Suppressor macrophage (primary cell): ENCODE measurements at regions not wholly inside any gene's neighbourhood (a gene's known extent, or its start where the extent isn't known, plus 50 kb on each side); places are given as distances from the start of the nearest gene placed in this dataset.
A peak's percentile ranks its signal among the peaks of the same experiment; 100 is the strongest.

Experiments used
- DNase-seq, 4 experiments: peaks; one replicate each; pipeline ENCODE4 v3.0.0-alpha.2; 2020 to 2022

DNA sequence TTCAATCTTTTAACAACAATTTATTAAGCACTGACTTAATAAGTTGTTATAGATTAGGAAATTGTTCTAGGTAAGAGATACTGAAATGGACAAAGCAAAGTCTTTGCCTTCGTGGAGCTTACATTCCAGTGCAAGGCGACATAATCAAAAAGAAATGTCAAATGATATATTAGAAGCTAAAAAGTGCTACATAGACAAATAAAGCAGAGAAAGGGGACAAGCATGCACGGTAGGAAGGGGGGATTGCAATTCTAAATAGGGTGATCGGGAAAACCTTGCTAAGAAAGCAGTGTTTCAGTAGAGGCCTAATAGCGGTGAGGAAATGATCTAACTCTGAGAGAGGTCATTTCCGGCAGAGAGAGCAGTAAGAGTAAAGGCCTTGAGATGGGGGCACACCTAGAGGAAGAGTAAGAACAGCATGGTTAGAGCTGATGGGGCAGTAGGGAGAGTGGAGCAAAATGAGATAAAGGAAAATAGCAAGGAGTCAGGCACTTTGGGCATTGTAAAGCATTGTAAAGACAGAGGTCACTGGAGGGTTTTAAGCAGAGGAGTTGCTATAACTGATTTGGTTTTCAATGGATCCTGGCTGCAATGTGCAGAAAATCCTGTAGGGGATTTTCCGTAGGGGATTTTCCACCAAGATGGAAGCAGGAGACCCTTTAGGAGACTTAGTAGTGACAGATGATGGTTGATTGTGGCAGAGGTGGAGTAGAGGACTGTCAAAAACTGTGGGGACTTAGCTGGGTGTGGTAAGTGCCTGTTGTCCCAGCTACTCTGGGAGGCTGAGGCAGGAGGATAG is 71.7 kb upstream of the CFAP20DC start:
- no peak for DNase-seq

DNA sequence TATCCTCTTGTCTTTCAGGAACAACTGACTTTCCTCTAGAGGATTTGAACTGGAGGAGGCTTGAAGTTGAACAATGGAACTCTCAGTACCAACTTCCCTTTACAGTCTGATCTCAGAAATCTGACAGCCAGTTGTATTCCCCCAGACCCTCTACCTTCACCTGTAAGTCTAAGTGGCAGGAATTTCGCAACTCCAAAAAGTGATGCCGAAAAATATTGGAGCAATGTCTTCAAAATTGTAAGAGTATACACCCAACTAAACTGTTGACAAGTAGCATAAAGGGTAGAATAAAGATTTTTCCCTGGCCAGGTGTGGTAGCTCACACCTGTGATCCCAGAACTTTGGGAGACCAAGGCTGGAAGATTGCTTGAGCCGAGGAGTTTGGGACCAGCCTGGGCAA is 69.1 kb upstream of the CFAP20DC start:
- DNase-seq: no peak

DNA sequence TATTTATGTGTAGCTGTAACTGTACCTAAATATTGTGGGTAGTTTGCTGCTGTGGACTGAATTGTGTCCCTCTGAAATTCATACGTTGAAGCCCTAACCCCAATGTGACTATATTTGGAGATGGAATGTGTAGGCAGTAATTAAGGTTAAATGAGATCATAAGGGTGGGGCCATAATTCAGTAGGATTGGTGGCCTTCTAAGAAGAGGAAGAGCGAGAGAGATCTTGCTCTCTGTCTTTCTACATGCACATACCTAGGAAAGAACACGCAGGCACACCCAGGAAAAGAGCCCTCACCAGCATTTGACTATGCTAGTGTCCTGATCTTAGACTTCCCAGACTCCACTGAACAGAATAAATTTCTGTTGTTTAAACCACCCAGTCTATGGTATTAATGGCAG is 67.6 kb upstream of the CFAP20DC start:
- no peak for DNase-seq

DNA sequence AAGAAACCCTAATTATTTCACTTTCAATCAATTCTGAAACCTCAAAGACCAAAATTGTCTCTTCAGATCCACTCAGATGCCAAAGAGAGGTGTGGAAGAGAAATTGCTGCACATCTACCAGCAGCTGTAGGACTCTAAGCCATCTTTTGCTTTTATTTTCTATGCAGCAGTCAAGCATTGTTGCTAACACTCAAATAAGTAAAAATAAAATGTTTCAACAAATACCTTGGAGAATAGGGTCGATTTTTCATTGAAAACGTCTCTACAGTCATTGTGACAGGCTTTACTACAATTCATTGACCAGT is 66.4 kb upstream of the CFAP20DC start:
- DNase-seq: no peak

DNA sequence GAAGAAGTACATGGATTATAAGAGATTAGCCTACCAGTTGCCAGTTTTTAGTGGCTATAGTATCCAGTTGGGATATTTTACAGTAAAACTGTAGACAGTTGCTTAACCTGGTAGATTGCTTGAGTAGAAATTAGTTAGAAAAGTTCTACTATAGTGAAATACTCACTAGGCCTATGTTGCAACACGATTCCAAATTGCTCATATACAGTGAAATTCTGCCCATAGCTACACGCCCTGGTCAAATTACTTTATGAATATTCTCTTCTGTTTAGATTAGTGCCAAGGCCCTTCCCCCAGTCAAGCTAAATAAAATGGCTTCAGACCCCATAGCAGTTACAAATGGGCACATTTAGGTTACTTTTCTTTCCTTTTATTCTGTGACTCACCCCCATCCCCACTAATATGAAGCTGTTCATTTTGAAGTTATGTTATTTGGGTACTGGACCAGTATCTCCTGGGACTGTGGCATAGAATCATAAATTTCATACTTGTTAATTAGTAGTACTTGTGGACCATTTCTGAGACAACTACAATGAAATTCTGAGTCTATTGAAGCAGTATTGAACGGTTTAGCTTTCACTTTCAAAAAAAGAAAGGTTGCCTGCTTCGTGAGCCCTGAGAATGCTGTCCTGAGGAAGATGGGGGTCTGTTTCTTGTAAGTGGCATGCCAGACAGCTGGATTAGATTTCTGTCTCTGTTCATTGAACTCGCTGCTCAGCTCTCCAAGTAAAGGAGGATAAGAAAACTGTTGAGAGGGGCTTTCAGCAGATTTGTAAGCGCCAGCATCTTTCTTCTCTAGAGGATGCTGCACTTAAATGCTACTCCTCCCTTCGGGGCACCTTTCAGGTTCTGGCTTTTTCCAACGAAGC is 65.8 kb upstream of the CFAP20DC start:
- DNase-seq: no peak

DNA sequence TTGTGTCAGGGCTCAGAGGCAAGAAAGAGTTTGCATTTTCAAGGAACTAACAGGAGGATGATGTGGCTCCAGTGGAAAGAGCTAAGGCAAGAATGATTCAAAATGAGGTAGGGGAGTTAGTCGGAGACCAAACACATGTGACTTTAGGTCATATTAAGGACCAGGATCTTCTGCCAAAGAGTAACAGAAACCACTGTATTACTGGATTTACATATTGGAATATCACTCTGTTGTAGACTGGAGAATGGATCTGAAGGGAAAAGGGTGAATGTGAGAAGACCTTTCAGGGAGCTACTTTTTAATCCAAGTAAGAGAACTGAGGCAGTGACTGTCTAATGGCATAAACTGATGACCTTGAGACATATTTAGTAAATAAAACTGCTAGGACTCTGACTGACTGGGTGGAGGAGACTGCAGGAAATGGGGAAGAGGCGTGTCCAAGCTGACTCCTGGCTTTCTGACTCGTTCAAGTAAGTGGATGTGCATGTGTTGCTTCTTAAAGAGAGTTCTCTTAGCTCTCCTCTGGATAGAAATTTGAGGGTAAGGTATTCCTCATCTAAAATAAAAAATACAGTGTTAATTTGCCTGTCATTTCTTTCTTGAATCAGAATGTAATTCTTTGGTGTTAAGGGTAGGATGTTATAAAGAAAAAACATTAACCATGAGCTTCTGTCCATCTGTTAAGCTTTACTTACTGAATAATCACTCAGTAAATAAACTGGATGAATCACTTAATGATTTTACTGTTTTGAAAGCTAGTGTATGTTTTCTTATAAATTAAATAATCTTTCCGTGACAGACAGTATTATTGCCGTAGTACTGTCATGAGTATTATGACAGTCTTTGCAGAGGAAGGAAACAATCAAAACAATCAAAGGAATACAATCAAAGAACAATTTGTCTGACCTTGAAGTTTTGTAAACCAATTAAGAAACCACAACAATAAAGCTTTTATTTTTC is 58.3 kb upstream of the CFAP20DC start:
- peak; percentile 18 to 50 (median 46) for DNase-seq

DNA sequence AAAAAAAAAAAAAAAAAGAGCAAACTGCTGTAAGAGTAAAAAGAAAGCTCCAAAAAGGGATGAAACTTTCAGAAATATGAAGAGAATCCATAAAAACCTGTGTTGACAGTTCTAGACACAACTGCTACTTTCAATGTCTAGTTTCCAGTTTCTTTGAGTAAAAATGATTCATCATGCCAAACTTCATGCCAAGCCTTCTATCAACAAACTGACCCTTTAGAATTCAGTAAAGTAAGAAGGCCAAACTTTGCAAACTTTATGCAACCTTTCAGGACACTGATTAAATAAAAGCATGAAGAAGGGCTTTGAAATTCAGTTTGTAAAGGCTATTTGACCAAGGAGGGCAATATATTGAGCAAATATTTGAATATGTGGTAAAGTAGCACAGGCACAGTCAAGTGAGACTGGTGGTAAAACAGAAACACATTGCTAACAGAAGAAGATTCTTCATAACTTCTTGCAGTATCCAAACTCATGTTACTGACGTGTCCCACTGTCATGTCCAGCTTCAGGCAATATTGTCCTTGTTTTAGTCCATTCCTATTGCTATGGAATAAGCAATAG is 56.3 kb upstream of the CFAP20DC start:
- no peak for DNase-seq

DNA sequence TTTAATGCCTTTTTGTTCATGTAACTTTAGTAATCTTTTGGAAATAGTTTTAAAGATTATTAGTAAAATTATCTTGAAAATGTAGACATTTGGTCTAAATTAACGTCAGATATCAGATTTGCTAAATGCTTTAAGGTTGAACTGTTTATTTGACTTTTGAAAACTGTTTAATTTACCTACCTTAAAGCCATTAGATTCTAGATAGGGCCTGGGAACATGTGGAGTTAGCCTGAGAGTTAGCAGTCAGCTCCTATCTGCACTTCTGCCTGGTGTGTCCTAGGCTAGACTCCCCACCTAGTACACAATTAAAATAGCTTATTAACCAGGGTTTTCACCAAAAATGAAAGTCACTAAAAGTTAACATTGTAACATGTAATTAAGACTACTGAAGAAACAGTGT is 53.7 kb upstream of the CFAP20DC start:
- no peak for DNase-seq

DNA sequence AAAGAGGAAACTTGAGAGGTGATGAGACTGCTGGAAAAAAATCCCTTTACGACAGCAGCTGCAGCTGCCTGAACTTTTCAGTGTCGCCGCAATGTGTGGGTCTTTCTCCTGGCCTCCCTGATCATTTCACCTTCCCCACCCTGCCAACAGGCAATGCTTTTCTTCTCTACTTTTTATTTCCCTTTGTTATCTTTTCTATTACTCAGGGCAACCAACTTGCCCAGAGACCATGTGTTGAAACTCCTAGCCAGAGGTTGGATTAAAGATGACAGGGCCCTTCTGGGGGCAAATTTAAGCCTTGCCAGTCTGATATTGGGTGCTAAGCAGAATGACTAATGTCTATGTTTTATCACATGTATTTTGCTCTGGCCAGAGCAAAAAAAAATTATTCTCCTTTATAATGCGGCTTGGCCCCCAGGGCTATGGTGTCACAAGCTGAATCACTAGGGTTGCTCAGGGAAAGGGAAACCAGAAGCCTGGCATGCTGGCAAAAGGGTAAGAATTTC is 51.5 kb upstream of the CFAP20DC start:
- DNase-seq: no peak
